GM23338 (cell line): ENCODE measurements at regions not wholly inside any gene's neighbourhood (a gene's known extent, or its start where the extent isn't known, plus 50 kb on each side); places are given as distances from the start of the nearest gene placed in this dataset.

ENCODE experiments used
- ATAC-seq: fragments of 200-7000 bp; cut with Tn5 transposase; 3 replicates; pipeline ENCODE4 v1.9.1; 2020
- DNase-seq: peaks from one replicate; pipeline ENCODE4 v3.0.0-alpha.2; 2015; ENCODE audit warnings: low spot score
- H2AFZ ChIP-seq: fragments of 200-600 bp; sonication (generic); 2 replicates; pipeline ENCODE4 v1.8.0; 2016; ENCODE audit warnings: antibody characterized with exemption, mild to moderate bottlenecking, moderate library complexity
- H3F3A ChIP-seq: fragments of 200-600 bp; sonication (generic); replicated peaks from 2 replicates; pipeline ENCODE4 v1.8.0; 2017; ENCODE audit warnings: antibody characterized with exemption, mixed run types, low read depth
- H3K27ac ChIP-seq: fragments of 200-600 bp; sonication (generic); 2 replicates; pipeline ENCODE4 v1.6.1; 2016; ENCODE audit warnings: low read depth
- H3K27me3 ChIP-seq: fragments of 200-600 bp; sonication (generic); 2 replicates; pipeline ENCODE4 v1.8.0; 2016; ENCODE audit warnings: mild to moderate bottlenecking, mixed run types, moderate library complexity; ENCODE audit not compliant: insufficient read depth
- H3K36me3 ChIP-seq: fragments of 200-600 bp; sonication (generic); 2 replicates; pipeline ENCODE4 v1.8.0; 2016; ENCODE audit warnings: mild to moderate bottlenecking; ENCODE audit not compliant: insufficient read depth
- H3K4me1 ChIP-seq: fragments of 200-600 bp; sonication (generic); 2 replicates; pipeline ENCODE4 v1.8.0; 2016; ENCODE audit warnings: mild to moderate bottlenecking, moderate library complexity; ENCODE audit not compliant: insufficient read depth
- H3K4me2 ChIP-seq: fragments of 200-600 bp; sonication (generic); 2 replicates; pipeline ENCODE4 v1.7.1; 2017; ENCODE audit warnings: mixed run types
- H3K4me3 ChIP-seq: fragments of 200-600 bp; sonication (generic); 2 replicates; pipeline ENCODE4 v1.6.1; 2016; ENCODE audit warnings: mixed run types
- H3K79me2 ChIP-seq: fragments of 200-600 bp; sonication (generic); replicated peaks from 2 replicates; pipeline ENCODE4 v1.8.0; 2017; ENCODE audit warnings: mild to moderate bottlenecking; ENCODE audit not compliant: insufficient read depth
- H3K9me2 ChIP-seq: fragments of 200-600 bp; sonication (generic); 2 replicates; pipeline ENCODE4 v1.8.0; 2017; ENCODE audit not compliant: insufficient read depth
- H4K20me1 ChIP-seq: fragments of 200-600 bp; sonication (generic); replicated peaks from 2 replicates; pipeline ENCODE4 v1.8.0; 2017; ENCODE audit warnings: mild to moderate bottlenecking; ENCODE audit not compliant: insufficient read depth
- H3K27ac Mint-ChIP-seq: 2 replicates; pipeline ENCODE4 v1.8.0; 2020; ENCODE audit warnings: inconsistent platforms, mild to moderate bottlenecking, moderate library complexity, mixed read lengths
- H3K27me3 Mint-ChIP-seq: 3 replicates; pipeline ENCODE4 v1.8.0; 2022; ENCODE audit warnings: low read depth, mild to moderate bottlenecking, moderate library complexity, mixed read lengths, inconsistent platforms; ENCODE audit not compliant: insufficient read depth, poor library complexity
- H3K36me3 Mint-ChIP-seq: 3 replicates; pipeline ENCODE4 v1.8.0; 2021; ENCODE audit warnings: low read depth, mild to moderate bottlenecking, inconsistent platforms, moderate library complexity, mixed read lengths
- H3K4me1 Mint-ChIP-seq: 3 replicates; pipeline ENCODE4 v1.8.0; 2020; ENCODE audit warnings: mild to moderate bottlenecking, inconsistent platforms, mixed read lengths
- H3K4me3 Mint-ChIP-seq: 3 replicates; pipeline ENCODE4 v1.8.0; 2021; ENCODE audit warnings: moderate library complexity, mild to moderate bottlenecking, inconsistent platforms, mixed read lengths
- H3K9me3 Mint-ChIP-seq: 3 replicates; pipeline ENCODE4 v1.8.0; 2020; ENCODE audit warnings: moderate library complexity, mild to moderate bottlenecking, inconsistent platforms, mixed read lengths
- CREB1 ChIP-seq: fragments of 250-450 bp; sonication (Bioruptor Pico); IDR thresholded peaks from 2 replicates; pipeline ENCODE4 v1.5.0; 2020; ENCODE audit warnings: low read depth, mild to moderate bottlenecking, moderate library complexity
- CTCF ChIP-seq, 2 experiments: fragments of 200-600 bp in 1 of 2; sonication (generic) in 1 of 2; conservative IDR thresholded peaks; 2 replicates each; pipeline versions ENCODE4 v1.5.1 to v1.6.1; 2016 to 2017; ENCODE audit warnings: antibody characterized with exemption in 2 of 2, low read depth in 2 of 2, mild to moderate bottlenecking in 2 of 2, moderate library complexity in 1 of 2
- ETS1 ChIP-seq: IDR thresholded peaks from 2 replicates; pipeline ENCODE4 v1.6.1; 2016; ENCODE audit warnings: antibody characterized with exemption
- EZH2 ChIP-seq: fragments of 200-600 bp; sonication (generic); IDR thresholded peaks from one replicate; pipeline ENCODE4 v1.8.0; 2017; ENCODE audit warnings: antibody characterized with exemption, mild to moderate bottlenecking, low read depth; ENCODE audit not compliant: unreplicated experiment
- EZH2phosphoT487 ChIP-seq: fragments of 200-600 bp; sonication (generic); IDR thresholded peaks from one replicate; pipeline ENCODE4 v1.8.1; 2018; ENCODE audit warnings: antibody characterized with exemption; ENCODE audit not compliant: unreplicated experiment
- JUNB ChIP-seq: IDR thresholded peaks from one replicate; pipeline ENCODE4 v1.6.1; 2016; ENCODE audit warnings: antibody characterized with exemption; ENCODE audit not compliant: unreplicated experiment
- NANOG ChIP-seq: IDR thresholded peaks from 2 replicates; pipeline ENCODE4 v1.6.1; 2016; ENCODE audit warnings: antibody characterized with exemption, borderline replicate concordance
- POLR2AphosphoS5 ChIP-seq: IDR thresholded peaks from 2 replicates; pipeline ENCODE4 v1.6.1; 2016; ENCODE audit warnings: antibody characterized with exemption, low read depth
- REST ChIP-seq: IDR thresholded peaks from one replicate; pipeline ENCODE4 v1.6.1; 2018; ENCODE audit warnings: antibody characterized with exemption; ENCODE audit not compliant: unreplicated experiment
- STAT1 ChIP-seq: IDR thresholded peaks from one replicate; pipeline ENCODE4 v1.6.1; 2016; ENCODE audit warnings: antibody characterized with exemption; ENCODE audit not compliant: unreplicated experiment
- ZNF114 ChIP-seq: fragments of 250-450 bp; sonication (Bioruptor Pico); IDR thresholded peaks from 2 replicates; pipeline ENCODE4 v1.5.0; 2020; ENCODE audit warnings: mild to moderate bottlenecking, moderate library complexity
- ZNF331 ChIP-seq: fragments of 250-450 bp; sonication (Bioruptor Pico); IDR thresholded peaks from 2 replicates; pipeline ENCODE4 v1.5.0; 2020; ENCODE audit warnings: low read depth, mild to moderate bottlenecking, moderate library complexity
- ZNF462 ChIP-seq: fragments of 250-450 bp; sonication (Bioruptor Pico); IDR thresholded peaks from 2 replicates; pipeline ENCODE4 v1.5.0; 2020; ENCODE audit warnings: mild to moderate bottlenecking, moderate library complexity

- no peak overlapping the region for H3K27ac ChIP-seq
- H3K9me2 ChIP-seq: no peaks in the 10 kb centered on the region; the same call in 1 of the 2 replicates
- no peaks in the 10 kb centered on the region for H3K4me1 ChIP-seq
- H3K36me3 ChIP-seq: no peaks in the 10 kb centered on the region
- H3K27me3 Mint-ChIP-seq: no peaks in the 10 kb centered on the region
- no peaks in the 10 kb centered on the region for H3K79me2 ChIP-seq
- H3F3A ChIP-seq: no peaks in the 10 kb centered on the region
- ATAC-seq (no peak), DNase-seq (no peak)
- peaks cover 18% of the 10 kb centered on the region for H3K4me1 Mint-ChIP-seq
- no peaks in the 10 kb centered on the region for H3K9me3 Mint-ChIP-seq
- H2AFZ ChIP-seq: no peak overlapping the region
- TF ChIP-seq JUNB: no peak
- no peak for TF ChIP-seq NANOG
- no peak for TF ChIP-seq EZH2
- TF ChIP-seq ETS1: no peak
- TF ChIP-seq REST: no peak
- no peak for TF ChIP-seq CREB1 (CRISPR knock-in tag)
- TF ChIP-seq POLR2AphosphoS5: no peak
- TF ChIP-seq ZNF114 (CRISPR knock-in tag): no peak
- TF ChIP-seq ZNF462 (CRISPR knock-in tag): no peak
- no peak for TF ChIP-seq STAT1
- TF ChIP-seq CTCF (conservative IDR thresholded peaks at IDR 0.05; ENCODE audit: low read depth in 2 of 2): no peak
- TF ChIP-seq ZNF331: no peak
- no peak for TF ChIP-seq EZH2phosphoT487
- H3K4me3 Mint-ChIP-seq: no peak overlapping the region
- no peaks in the 10 kb centered on the region for H3K27me3 ChIP-seq
- no peak overlapping the region for H3K4me2 ChIP-seq
- no peaks in the 10 kb centered on the region for H3K36me3 Mint-ChIP-seq
- H3K27ac Mint-ChIP-seq: no peak overlapping the region
- no peak overlapping the region for H3K4me3 ChIP-seq
- no peaks in the 10 kb centered on the region for H4K20me1 ChIP-seq
Measured at GRCh38 chr15:39154776-39155175, 426.1 kb upstream of the THBS1 start.
